SK-N-SH (cell line): ENCODE measurements at regions not wholly inside any gene's neighbourhood (a gene's known extent, or its start where the extent isn't known, plus 50 kb on each side); places are given as distances from the start of the nearest gene placed in this dataset.
A peak's percentile ranks its signal among the peaks of the same experiment; 100 is the strongest.

Source experiments
- CTCF ChIA-PET: fragments of 300-600, 350-600 bp; formaldehyde crosslinking; extraction: SDS; loops from one replicate; lab custom pipeline; 2021; lab: Yijun Ruan, JAX
- POLR2A ChIA-PET: fragments of 350-600 bp; sonication (Branson Sonifier 250); formaldehyde crosslinking; extraction: SDS; loops from one replicate; lab custom pipeline; 2020; ENCODE audit warnings: antibody characterized with exemption, inconsistent platforms; lab: Yijun Ruan, JAX
- DNase-seq: peaks from one replicate; pipeline ENCODE4 v3.0.0; 2012
- H2AFZ ChIP-seq: fragments of 200-600 bp; sonication (generic); 2 replicates; pipeline ENCODE4 v1.8.1; 2016; ENCODE audit warnings: antibody characterized with exemption, mild to moderate bottlenecking, low read depth
- H3F3A ChIP-seq: fragments of 200-600 bp; sonication (generic); replicated peaks from 2 replicates; pipeline ENCODE3; 2016; ENCODE audit warnings: antibody characterized with exemption, mild to moderate bottlenecking; ENCODE audit not compliant: insufficient read depth
- H3K27ac ChIP-seq, 2 experiments: fragments of 200-500 bp in 1 of 2; fragments of 200-600 bp in 1 of 2; sonication (Bioruptor generic) in 1 of 2; sonication (generic), shearing (Covaris generic) in 1 of 2; 2 replicates each; pipeline versions ENCODE4 v1.5.1 to v1.6.1; 2014 to 2016; ENCODE audit warnings: low read depth in 2 of 2, inconsistent platforms in 1 of 2, low read length in 1 of 2, mild to moderate bottlenecking in 1 of 2, mixed read lengths in 1 of 2
- H3K27me3 ChIP-seq: fragments of 200-600 bp; sonication (generic), shearing (Covaris generic); 2 replicates; pipeline ENCODE4 v1.6.1; 2016; ENCODE audit warnings: mixed run types; ENCODE audit not compliant: insufficient read depth
- H3K36me3 ChIP-seq, 2 experiments: fragments of 200-500 bp in 1 of 2; fragments of 200-600 bp in 1 of 2; sonication (Bioruptor generic) in 1 of 2; sonication (generic) in 1 of 2; replicated peaks in 1 of 2; 2 replicates each; pipeline versions ENCODE3 to v1.5.1; 2014 to 2016; ENCODE audit warnings: low read length in 1 of 2, mild to moderate bottlenecking in 1 of 2; ENCODE audit not compliant: insufficient read depth in 2 of 2, control insufficient read depth in 1 of 2
- H3K4me1 ChIP-seq, 2 experiments: fragments of 200-500 bp in 1 of 2; fragments of 200-600 bp in 1 of 2; sonication (Bioruptor generic) in 1 of 2; sonication (generic), shearing (Covaris generic) in 1 of 2; 2 replicates each; pipeline versions ENCODE4 v1.5.1 to v1.6.1; 2014 to 2016; ENCODE audit warnings: low read depth in 1 of 2, low read length in 1 of 2, mixed run types in 1 of 2; ENCODE audit not compliant: insufficient read depth in 2 of 2, control insufficient read depth in 1 of 2
- H3K4me2 ChIP-seq: fragments of 200-600 bp; sonication (generic), shearing (Covaris generic); 2 replicates; pipeline ENCODE4 v1.6.1; 2017; ENCODE audit warnings: mixed run types
- H3K4me3 ChIP-seq, 2 experiments: fragments of 200-500 bp in 1 of 2; fragments of 200-600 bp in 1 of 2; sonication (Bioruptor generic) in 1 of 2; sonication (generic), shearing (Covaris generic) in 1 of 2; 2 replicates each; pipeline versions ENCODE4 v1.5.1 to v1.8.1; 2014 to 2016; ENCODE audit warnings: low read depth in 2 of 2, inconsistent platforms in 1 of 2, low read length in 1 of 2, mild to moderate bottlenecking in 1 of 2, mixed read lengths in 1 of 2, moderate library complexity in 1 of 2
- H3K79me2 ChIP-seq: fragments of 200-600 bp; sonication (generic); 2 replicates; pipeline ENCODE4 v1.8.1; 2017; ENCODE audit warnings: mild to moderate bottlenecking; ENCODE audit not compliant: insufficient read depth
- H3K9ac ChIP-seq: fragments of 200-600 bp; sonication (generic); 2 replicates; pipeline ENCODE4 v1.6.1; 2017; ENCODE audit warnings: mixed run types
- H3K9me2 ChIP-seq: fragments of 200-600 bp; sonication (generic); 2 replicates; pipeline ENCODE4 v1.6.1; 2017; ENCODE audit warnings: mixed run types
- H3K9me3 ChIP-seq: fragments of 200-600 bp; sonication (generic); 2 replicates; pipeline ENCODE4 v1.6.1; 2017; ENCODE audit warnings: mixed run types, mild to moderate bottlenecking, moderate library complexity
- H4K20me1 ChIP-seq: fragments of 200-600 bp; sonication (generic); 2 replicates; pipeline ENCODE4 v1.6.1; 2017; ENCODE audit warnings: mild to moderate bottlenecking, mixed run types; ENCODE audit not compliant: insufficient read depth
- CTCF ChIP-seq: fragments of 200-600 bp; sonication (generic); IDR thresholded peaks from 2 replicates; pipeline ENCODE4 v1.6.1; 2017; ENCODE audit warnings: antibody characterized with exemption, mild to moderate bottlenecking, moderate library complexity
- GATA2 ChIP-seq: sonication (generic); formaldehyde crosslinking; IDR thresholded peaks from 2 replicates; pipeline ENCODE4 v1.5.0; 2020; ENCODE audit warnings: mild to moderate bottlenecking, missing genetic modification reagents
- IRF3 ChIP-seq: fragments of 150-350 bp; IDR thresholded peaks from 2 replicates; pipeline ENCODE4 v1.6.1; 2016; ENCODE audit warnings: mild to moderate bottlenecking, low read depth, low read length
- JUND ChIP-seq: IDR thresholded peaks from 2 replicates; pipeline ENCODE4 v1.4.0; 2012
- NRF1 ChIP-seq: IDR thresholded peaks from 2 replicates; pipeline ENCODE4 v1.6.1; 2012; ENCODE audit warnings: low read depth, mild to moderate bottlenecking, low read length
- PBX3 ChIP-seq: IDR thresholded peaks from 2 replicates; pipeline ENCODE4; 2012
- RAD21 ChIP-seq: IDR thresholded peaks from 2 replicates; pipeline ENCODE4 v1.6.1; 2012; ENCODE audit warnings: mild to moderate bottlenecking, low read length
- RXRA ChIP-seq: IDR thresholded peaks from 2 replicates; pipeline ENCODE4 v1.4.0; 2012; ENCODE audit warnings: low read depth, mild to moderate bottlenecking, borderline replicate concordance
- SIN3A ChIP-seq: IDR thresholded peaks from 2 replicates; pipeline ENCODE4 v1.6.1; 2012; ENCODE audit warnings: low read depth, mild to moderate bottlenecking, low read length, moderate library complexity, borderline replicate concordance
- SMC3 ChIP-seq: IDR thresholded peaks from 2 replicates; pipeline ENCODE4 v1.6.1; 2012; ENCODE audit warnings: low read depth, low read length, improper control_type of control experiment
- TCF12 ChIP-seq: IDR thresholded peaks from 2 replicates; pipeline ENCODE4 v1.4.0; 2012
- TEAD4 ChIP-seq: IDR thresholded peaks from 2 replicates; pipeline ENCODE4 v1.4.0; 2012; ENCODE audit warnings: mild to moderate bottlenecking, borderline replicate concordance; ENCODE audit not compliant: insufficient read depth
- USF1 ChIP-seq: IDR thresholded peaks from 2 replicates; pipeline ENCODE4 v1.4.0; 2012; ENCODE audit warnings: low read depth, borderline replicate concordance
- WGBS: methylation state at CpG from one replicate; pipeline ENCODE4 v1.1.6; 2017; ENCODE audit warnings: low lambda C conversion rate; 5-methylcytosine and 5-hydroxymethylcytosine counted together

- Histone ChIP-seq H3K9ac (no peak overlapping the region), H4K20me1 (no peaks in the 10 kb centered on the region), H3K36me3 (no peaks in the 10 kb centered on the region), H3K27me3 (peaks cover 23% of the 10 kb centered on the region; the same call in 1 of the 2 replicates), H3K9me3 (no peaks in the 10 kb centered on the region), H3K4me2 (no peak overlapping the region), H3K79me2 (no peaks in the 10 kb centered on the region), H3K4me1 (no peaks in the 10 kb centered on the region), H3F3A (no peaks in the 10 kb centered on the region), H3K9me2 (no peaks in the 10 kb centered on the region), H3K4me3 (peak overlapping the region in 1 of 2 experiments; percentile 18; a peak in 1 of 4 replicates), H3K27ac (no peak overlapping the region), H2AFZ (no peak overlapping the region)
- CTCF ChIA-PET, result interaction anchor here (0.7 to 3.0 kb wide), 15 partner anchors 9 to 482 kb away, joined by 3 to 21 read pairs (median 3); no protein-coding TSS in a partner anchor
- WGBS, result 1% methylated on average over 5 of the region's 5 CpGs
- TF ChIP-seq RXRA, result no peak
- no peak for TF ChIP-seq USF1
- TF ChIP-seq NRF1, result no peak
- peak; percentile 72 for TF ChIP-seq RAD21
- peak; percentile 89 for TF ChIP-seq CTCF
- TF ChIP-seq GATA2 (CRISPR knock-in tag), result no peak
- no peak for TF ChIP-seq SIN3A
- TF ChIP-seq SMC3, result peak; percentile 69
- no peak for TF ChIP-seq IRF3
- TF ChIP-seq TEAD4, result no peak
- TF ChIP-seq PBX3, result no peak
- TF ChIP-seq TCF12, result no peak
- TF ChIP-seq JUND, result no peak
- POLR2A ChIA-PET, result no interaction called here
- peak; percentile 10 for DNase-seq
Observed at GRCh38 chr4:74675673-74676279, 118.5 kb downstream of the BTC start.
